DOHH2 (cell line): ENCODE measurements at regions not wholly inside any gene's neighbourhood (a gene's known extent, or its start where the extent isn't known, plus 50 kb on each side); places are given as distances from the start of the nearest gene placed in this dataset.

Experiments
- EZH2phosphoT487 ChIP-seq: fragments of 200-600 bp; sonication (generic); IDR thresholded peaks from 2 replicates; pipeline ENCODE4 v1.6.1; 2017; ENCODE audit warnings: borderline replicate concordance, mild to moderate bottlenecking, antibody characterized with exemption, low read length, moderate library complexity, mixed read lengths
- TF ChIP-seq, protein P1 (sequence below): fragments of 200-600 bp; sonication (generic); IDR thresholded peaks from one replicate; pipeline ENCODE4 v1.5.1; 2014; ENCODE audit warnings: antibody characterized with exemption, mild to moderate bottlenecking, low read depth, low read length; ENCODE audit not compliant: poor library complexity, severe bottlenecking

DNA sequence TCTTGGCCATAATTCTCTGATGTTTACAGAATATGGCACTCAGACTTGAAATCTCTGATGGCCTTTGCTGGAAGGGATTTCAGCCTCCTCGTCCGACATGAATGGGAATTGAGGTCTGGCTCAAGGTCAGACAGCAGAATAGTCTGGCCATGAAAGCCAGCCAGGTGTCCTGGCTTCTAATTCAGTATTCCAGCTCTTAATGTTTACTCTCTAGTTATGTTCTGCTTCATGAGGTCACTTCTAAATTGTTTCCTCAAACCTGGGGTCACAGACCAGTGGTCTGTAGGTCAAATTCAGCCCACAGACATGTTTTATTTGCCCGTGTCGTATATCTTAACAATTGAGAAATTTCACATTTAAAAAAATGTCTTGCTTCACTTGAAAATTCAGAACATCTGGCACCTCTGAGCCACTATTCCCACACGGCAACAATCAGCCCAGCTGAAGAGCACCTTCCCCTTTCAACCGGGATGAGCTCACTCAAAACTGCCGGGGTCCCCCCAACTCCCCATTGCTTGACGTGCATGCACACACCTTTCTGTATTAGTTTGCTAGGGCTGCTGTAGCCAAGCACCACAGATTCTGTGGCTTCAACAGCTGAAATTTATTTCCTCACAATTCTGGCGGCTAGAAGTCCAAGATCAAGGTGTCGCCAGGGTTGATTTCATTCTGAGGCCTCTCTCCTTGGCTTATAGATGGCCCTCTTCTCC is 243.5 kb downstream of the ENC1 start:
- no peak for TF ChIP-seq EZH2phosphoT487
- TF ChIP-seq, protein P1, sequence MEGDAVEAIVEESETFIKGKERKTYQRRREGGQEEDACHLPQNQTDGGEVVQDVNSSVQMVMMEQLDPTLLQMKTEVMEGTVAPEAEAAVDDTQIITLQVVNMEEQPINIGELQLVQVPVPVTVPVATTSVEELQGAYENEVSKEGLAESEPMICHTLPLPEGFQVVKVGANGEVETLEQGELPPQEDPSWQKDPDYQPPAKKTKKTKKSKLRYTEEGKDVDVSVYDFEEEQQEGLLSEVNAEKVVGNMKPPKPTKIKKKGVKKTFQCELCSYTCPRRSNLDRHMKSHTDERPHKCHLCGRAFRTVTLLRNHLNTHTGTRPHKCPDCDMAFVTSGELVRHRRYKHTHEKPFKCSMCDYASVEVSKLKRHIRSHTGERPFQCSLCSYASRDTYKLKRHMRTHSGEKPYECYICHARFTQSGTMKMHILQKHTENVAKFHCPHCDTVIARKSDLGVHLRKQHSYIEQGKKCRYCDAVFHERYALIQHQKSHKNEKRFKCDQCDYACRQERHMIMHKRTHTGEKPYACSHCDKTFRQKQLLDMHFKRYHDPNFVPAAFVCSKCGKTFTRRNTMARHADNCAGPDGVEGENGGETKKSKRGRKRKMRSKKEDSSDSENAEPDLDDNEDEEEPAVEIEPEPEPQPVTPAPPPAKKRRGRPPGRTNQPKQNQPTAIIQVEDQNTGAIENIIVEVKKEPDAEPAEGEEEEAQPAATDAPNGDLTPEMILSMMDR: no peak
